ENCODE measurements at regions not wholly inside any gene's neighbourhood (a gene's known extent, or its start where the extent isn't known, plus 50 kb on each side); places are given as distances from the start of the nearest gene placed in this dataset.

DNA sequence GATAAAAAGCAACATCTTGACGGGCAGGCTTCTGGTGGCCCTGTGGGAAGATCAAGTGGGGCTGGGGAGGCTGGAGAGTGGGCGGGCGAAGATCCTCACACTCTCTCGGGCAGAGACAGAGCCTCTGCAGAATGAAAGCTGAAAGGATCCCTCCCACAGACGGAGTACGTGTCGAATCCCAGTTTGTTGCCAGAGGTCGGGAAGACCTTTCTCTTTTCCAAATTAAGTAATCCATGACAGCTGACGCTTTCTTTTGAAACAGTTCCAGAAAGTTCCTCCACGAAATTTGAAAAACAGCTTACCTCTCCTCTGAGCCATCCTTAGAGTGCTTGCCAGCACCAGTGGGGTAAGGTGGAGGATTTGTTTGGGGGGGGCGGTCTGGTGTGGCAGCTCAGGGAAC, 155.6 kb upstream of the SMLR1 start:
- H2AFZ ChIP-seq (ENCODE audit: low read depth, low read length): no peak overlapping the region
- no TSS peak for BruUV-seq (replicated peaks)
- no peaks in the 10 kb centered on the region for H3K36me3 ChIP-seq (ENCODE audit: control insufficient read depth, insufficient read depth, low read length)
- no peaks in the 10 kb centered on the region for H3K9me1 ChIP-seq (ENCODE audit: control insufficient read depth, insufficient read depth, low read length)
- FAIRE-seq: no peak
- H4K20me1 ChIP-seq (replicated peaks; ENCODE audit: control insufficient read depth, insufficient read depth, low read length): no peaks in the 10 kb centered on the region
- TF ChIP-seq ESRRB (CRISPR knock-in tag; IDR thresholded peaks at IDR 0.05; ENCODE audit: borderline replicate concordance): no peak
- no peak for TF ChIP-seq NFRKB (IDR thresholded peaks at IDR 0.05; ENCODE audit: low read depth)
- no peak for TF ChIP-seq TOE1 (IDR thresholded peaks at IDR 0.05; ENCODE audit: borderline replicate concordance)
- no peak for TF ChIP-seq TOE1 (CRISPR knock-in tag; IDR thresholded peaks at IDR 0.05; ENCODE audit: borderline replicate concordance, low read depth)
- TF ChIP-seq, protein P1, sequence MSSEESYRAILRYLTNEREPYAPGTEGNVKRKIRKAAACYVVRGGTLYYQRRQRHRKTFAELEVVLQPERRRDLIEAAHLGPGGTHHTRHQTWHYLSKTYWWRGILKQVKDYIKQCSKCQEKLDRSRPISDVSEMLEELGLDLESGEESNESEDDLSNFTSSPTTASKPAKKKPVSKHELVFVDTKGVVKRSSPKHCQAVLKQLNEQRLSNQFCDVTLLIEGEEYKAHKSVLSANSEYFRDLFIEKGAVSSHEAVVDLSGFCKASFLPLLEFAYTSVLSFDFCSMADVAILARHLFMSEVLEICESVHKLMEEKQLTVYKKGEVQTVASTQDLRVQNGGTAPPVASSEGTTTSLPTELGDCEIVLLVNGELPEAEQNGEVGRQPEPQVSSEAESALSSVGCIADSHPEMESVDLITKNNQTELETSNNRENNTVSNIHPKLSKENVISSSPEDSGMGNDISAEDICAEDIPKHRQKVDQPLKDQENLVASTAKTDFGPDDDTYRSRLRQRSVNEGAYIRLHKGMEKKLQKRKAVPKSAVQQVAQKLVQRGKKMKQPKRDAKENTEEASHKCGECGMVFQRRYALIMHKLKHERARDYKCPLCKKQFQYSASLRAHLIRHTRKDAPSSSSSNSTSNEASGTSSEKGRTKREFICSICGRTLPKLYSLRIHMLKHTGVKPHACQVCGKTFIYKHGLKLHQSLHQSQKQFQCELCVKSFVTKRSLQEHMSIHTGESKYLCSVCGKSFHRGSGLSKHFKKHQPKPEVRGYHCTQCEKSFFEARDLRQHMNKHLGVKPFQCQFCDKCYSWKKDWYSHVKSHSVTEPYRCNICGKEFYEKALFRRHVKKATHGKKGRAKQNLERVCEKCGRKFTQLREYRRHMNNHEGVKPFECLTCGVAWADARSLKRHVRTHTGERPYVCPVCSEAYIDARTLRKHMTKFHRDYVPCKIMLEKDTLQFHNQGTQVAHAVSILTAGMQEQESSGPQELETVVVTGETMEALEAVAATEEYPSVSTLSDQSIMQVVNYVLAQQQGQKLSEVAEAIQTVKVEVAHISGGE (CRISPR knock-in tag; IDR thresholded peaks at IDR 0.05): no peak
- TF ChIP-seq RBM34 (IDR thresholded peaks at IDR 0.05; ENCODE audit: borderline replicate concordance, insufficient read depth, low read length): no peak
- TF ChIP-seq PHTF2 (CRISPR knock-in tag; IDR thresholded peaks at IDR 0.05): no peak
- TF ChIP-seq PHF20 (IDR thresholded peaks at IDR 0.05; ENCODE audit: partially characterized antibody): no peak
- TF ChIP-seq HSF4 (CRISPR knock-in tag; IDR thresholded peaks at IDR 0.05; ENCODE audit: borderline replicate concordance): no peak
- no peak for TF ChIP-seq ZNF146 (CRISPR knock-in tag; IDR thresholded peaks at IDR 0.05; ENCODE audit: unreplicated experiment)
- no peak for TF ChIP-seq SRSF7 (optimal IDR thresholded peaks at IDR 0.05; ENCODE audit: low read depth, low read length)
- no peak for TF ChIP-seq BCL6 (CRISPR knock-in tag; IDR thresholded peaks at IDR 0.05)
- no peak for TF ChIP-seq PBX2 (CRISPR knock-in tag; IDR thresholded peaks at IDR 0.05; ENCODE audit: low read depth)
- TF ChIP-seq PBX2 (tag; conservative IDR thresholded peaks at IDR 0.05; ENCODE audit: low read depth): no peak
- TF ChIP-seq ETV6 (IDR thresholded peaks at IDR 0.05; ENCODE audit: borderline replicate concordance in 1 of 2, low read depth in 2 of 2, low read length in 1 of 2): no peak
- TF ChIP-seq ETV6 (CRISPR knock-in tag; IDR thresholded peaks at IDR 0.05; ENCODE audit: borderline replicate concordance): no peak
- TF ChIP-seq ZNF253 (CRISPR knock-in tag; conservative IDR thresholded peaks at IDR 0.05): no peak
- no peak for TF ChIP-seq JUN (IDR thresholded peaks at IDR 0.05; ENCODE audit: borderline replicate concordance, low read depth, low read length)
- TF ChIP-seq JUN (CRISPR knock-in tag; IDR thresholded peaks at IDR 0.05; ENCODE audit: borderline replicate concordance): no peak
- H3K4me3 ChIP-seq: no peak overlapping the region
- H3K79me2 ChIP-seq (ENCODE audit: control insufficient read depth, insufficient read depth, low read length): no peaks in the 10 kb centered on the region
- no peak overlapping the region for H3K27ac ChIP-seq (ENCODE audit: extremely low read depth, low read depth, low read length)
- in situ Hi-C loops (cut with MboI): no loop called here
- no peak overlapping the region for H3K9ac ChIP-seq (ENCODE audit: insufficient read depth in 1 of 2, low read depth in 2 of 2, low read length in 2 of 2)
- intact Hi-C loops (cut with micrococcal nuclease): no loop called here
- DNase-seq (ENCODE audit: extremely low read depth in 1 of 4, low spot score in 3 of 4): no peak
- no peak overlapping the region for H3K4me2 ChIP-seq (ENCODE audit: insufficient read depth, low read length)
- no peaks in the 10 kb centered on the region for H3K27me3 ChIP-seq (ENCODE audit: control insufficient read depth in 2 of 2, insufficient read depth in 2 of 2, low read length in 2 of 2)
- ChIA-PET CTCF (ENCODE audit: low intra/inter-chr PET ratio) (no interaction called here), POLR2A (no interaction called here)
- no peaks in the 10 kb centered on the region for H3K9me3 ChIP-seq (replicated peaks; ENCODE audit: control insufficient read depth, insufficient read depth, low read depth, low read length)
- no peaks in the 10 kb centered on the region for H3K4me1 ChIP-seq (replicated peaks in 1 of 2; ENCODE audit: control insufficient read depth in 2 of 2, insufficient read depth in 2 of 2, low read length in 2 of 2)
- ATAC-seq: no peak
- 0% methylated on average over 8 of the region's 11 CpGs for WGBS (ENCODE audit: insufficient coverage, low coverage, missing lambda C conversion rate)
